ENCODE measurements at regions not wholly inside any gene's neighbourhood (a gene's known extent, or its start where the extent isn't known, plus 50 kb on each side); places are given as distances from the start of the nearest gene placed in this dataset.

DNA sequence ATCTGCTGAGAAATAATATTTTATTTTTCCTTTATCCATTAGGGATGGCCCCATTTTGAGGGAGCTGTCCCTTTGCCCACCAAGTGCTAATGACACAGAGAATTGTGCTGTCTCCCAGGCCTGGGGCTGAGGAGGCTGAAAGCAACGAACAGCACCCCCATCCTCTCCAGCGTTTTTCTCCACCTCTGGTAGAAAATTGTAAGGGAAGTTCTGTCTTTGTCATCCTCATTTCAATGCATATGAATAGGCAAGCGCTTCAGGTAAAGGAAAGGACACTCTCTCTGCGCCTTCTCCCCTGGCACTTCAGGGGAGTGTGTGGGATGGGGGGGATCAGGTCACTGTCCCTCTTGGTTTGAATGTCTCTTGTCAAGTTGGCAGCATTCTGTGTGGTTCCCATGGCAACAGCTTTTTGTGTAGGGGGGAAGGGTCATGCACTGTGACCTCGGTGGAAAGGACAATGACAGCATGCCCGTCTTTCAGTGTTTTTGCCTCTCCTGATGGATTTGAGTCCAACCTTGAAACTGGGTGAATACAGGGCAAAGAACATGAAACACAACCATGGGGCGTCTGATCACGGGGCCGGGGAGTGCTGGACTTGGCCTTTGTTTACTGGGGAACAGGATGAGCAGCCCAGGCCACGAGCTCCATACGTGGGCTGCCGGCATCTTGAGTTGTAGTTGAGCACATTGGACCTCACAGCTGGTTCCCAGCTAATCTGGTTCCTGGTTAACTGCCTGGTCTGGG lies 230.2 kb downstream of the VRK1 start:
- H3K4me3 ChIP-seq (replicated peaks; ENCODE audit: insufficient read depth, low read length): no peak overlapping the region
- peaks cover 13% of the 10 kb centered on the region for H3K27me3 ChIP-seq (ENCODE audit: insufficient read depth, poor library complexity, severe bottlenecking)
- no peak for DNase-seq (ENCODE audit: low read depth in 1 of 2, low spot score in 1 of 2)
- TF ChIP-seq GABPA (IDR thresholded peaks at IDR 0.05; ENCODE audit: low read depth): no peak
- no peak for TF ChIP-seq SPI1 (IDR thresholded peaks at IDR 0.05; ENCODE audit: borderline replicate concordance, low read depth)
- TF ChIP-seq POLR2AphosphoS5 (IDR thresholded peaks at IDR 0.05; ENCODE audit: low read depth): no peak
- TF ChIP-seq, protein P1, sequence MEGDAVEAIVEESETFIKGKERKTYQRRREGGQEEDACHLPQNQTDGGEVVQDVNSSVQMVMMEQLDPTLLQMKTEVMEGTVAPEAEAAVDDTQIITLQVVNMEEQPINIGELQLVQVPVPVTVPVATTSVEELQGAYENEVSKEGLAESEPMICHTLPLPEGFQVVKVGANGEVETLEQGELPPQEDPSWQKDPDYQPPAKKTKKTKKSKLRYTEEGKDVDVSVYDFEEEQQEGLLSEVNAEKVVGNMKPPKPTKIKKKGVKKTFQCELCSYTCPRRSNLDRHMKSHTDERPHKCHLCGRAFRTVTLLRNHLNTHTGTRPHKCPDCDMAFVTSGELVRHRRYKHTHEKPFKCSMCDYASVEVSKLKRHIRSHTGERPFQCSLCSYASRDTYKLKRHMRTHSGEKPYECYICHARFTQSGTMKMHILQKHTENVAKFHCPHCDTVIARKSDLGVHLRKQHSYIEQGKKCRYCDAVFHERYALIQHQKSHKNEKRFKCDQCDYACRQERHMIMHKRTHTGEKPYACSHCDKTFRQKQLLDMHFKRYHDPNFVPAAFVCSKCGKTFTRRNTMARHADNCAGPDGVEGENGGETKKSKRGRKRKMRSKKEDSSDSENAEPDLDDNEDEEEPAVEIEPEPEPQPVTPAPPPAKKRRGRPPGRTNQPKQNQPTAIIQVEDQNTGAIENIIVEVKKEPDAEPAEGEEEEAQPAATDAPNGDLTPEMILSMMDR (IDR thresholded peaks at IDR 0.05; ENCODE audit: insufficient read depth, low read length): no peak
- TF ChIP-seq, protein P2, sequence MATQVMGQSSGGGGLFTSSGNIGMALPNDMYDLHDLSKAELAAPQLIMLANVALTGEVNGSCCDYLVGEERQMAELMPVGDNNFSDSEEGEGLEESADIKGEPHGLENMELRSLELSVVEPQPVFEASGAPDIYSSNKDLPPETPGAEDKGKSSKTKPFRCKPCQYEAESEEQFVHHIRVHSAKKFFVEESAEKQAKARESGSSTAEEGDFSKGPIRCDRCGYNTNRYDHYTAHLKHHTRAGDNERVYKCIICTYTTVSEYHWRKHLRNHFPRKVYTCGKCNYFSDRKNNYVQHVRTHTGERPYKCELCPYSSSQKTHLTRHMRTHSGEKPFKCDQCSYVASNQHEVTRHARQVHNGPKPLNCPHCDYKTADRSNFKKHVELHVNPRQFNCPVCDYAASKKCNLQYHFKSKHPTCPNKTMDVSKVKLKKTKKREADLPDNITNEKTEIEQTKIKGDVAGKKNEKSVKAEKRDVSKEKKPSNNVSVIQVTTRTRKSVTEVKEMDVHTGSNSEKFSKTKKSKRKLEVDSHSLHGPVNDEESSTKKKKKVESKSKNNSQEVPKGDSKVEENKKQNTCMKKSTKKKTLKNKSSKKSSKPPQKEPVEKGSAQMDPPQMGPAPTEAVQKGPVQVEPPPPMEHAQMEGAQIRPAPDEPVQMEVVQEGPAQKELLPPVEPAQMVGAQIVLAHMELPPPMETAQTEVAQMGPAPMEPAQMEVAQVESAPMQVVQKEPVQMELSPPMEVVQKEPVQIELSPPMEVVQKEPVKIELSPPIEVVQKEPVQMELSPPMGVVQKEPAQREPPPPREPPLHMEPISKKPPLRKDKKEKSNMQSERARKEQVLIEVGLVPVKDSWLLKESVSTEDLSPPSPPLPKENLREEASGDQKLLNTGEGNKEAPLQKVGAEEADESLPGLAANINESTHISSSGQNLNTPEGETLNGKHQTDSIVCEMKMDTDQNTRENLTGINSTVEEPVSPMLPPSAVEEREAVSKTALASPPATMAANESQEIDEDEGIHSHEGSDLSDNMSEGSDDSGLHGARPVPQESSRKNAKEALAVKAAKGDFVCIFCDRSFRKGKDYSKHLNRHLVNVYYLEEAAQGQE (IDR thresholded peaks at IDR 0.05; ENCODE audit: insufficient replicate concordance, low read depth): no peak
- H3K27ac ChIP-seq (replicated peaks): no peak overlapping the region

DNA sequence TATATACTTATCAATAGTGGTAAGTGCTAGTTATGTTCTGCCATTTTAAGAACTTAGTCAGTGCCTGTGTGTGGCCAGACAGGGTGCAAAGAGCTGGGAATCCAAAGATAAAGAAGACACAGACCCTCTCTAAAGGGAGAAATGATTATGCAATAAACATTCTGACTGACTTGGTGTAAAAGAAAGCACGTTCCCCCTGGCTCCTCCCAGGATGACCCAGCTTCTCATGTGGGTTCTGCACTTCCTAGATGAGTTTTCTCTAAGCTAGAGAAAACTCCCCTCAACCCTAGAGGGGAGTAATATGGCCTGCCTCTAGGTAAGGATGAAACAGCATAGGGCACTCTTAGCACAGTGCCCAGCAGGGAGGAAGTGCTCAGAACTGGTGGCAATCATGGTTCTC lies 231.2 kb downstream of the VRK1 start:
- DNase-seq (ENCODE audit: low read depth in 1 of 2, low spot score in 1 of 2): peak in 1 of 2 experiments; percentile 5
- peak; percentile 30; the same call in 1 of the 2 replicates for TF ChIP-seq SPI1 (IDR thresholded peaks at IDR 0.05; ENCODE audit: borderline replicate concordance, low read depth)
- TF ChIP-seq, protein P2 (IDR thresholded peaks at IDR 0.05; ENCODE audit: insufficient replicate concordance, low read depth): no peak
- Histone ChIP-seq H3K27me3 (ENCODE audit: insufficient read depth, poor library complexity, severe bottlenecking) (peaks cover 18% of the 10 kb centered on the region), H3K27ac (replicated peaks) (no peak overlapping the region), H3K4me3 (replicated peaks; ENCODE audit: insufficient read depth, low read length) (no peak overlapping the region)

DNA sequence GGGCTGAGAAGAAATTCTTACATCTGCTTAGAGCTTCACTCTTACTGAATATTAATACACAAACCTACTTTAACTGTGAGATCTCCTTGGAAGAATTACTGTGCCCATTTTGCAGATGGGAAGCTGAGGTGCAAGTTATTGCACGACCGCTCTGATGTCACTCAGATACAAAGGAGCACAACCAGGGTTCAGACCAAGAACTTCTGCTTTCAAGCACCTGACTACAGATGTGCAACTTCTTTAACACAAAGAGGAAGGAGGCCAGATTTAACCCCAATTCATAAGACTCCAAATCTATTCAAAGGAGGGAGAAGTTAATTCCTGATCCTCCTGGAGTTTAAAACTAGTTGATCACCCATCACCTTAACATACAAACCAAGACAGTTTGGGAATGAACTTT lies 232.6 kb downstream of the VRK1 start:
- peak in 1 of 2 experiments; percentile 11 for DNase-seq (ENCODE audit: low read depth in 1 of 2, low spot score in 1 of 2)
- no peak overlapping the region for H3K27ac ChIP-seq (replicated peaks)
- H3K4me3 ChIP-seq (replicated peaks; ENCODE audit: insufficient read depth, low read length): no peak overlapping the region
- peaks cover 27% of the 10 kb centered on the region for H3K27me3 ChIP-seq (ENCODE audit: insufficient read depth, poor library complexity, severe bottlenecking)
- TF ChIP-seq POLR2AphosphoS5 (IDR thresholded peaks at IDR 0.05; ENCODE audit: low read depth) (no peak), GABPA (IDR thresholded peaks at IDR 0.05; ENCODE audit: low read depth) (no peak)
- TF ChIP-seq, protein P1 (IDR thresholded peaks at IDR 0.05; ENCODE audit: insufficient read depth, low read length): no peak
- TF ChIP-seq, protein P2 (IDR thresholded peaks at IDR 0.05; ENCODE audit: insufficient replicate concordance, low read depth): no peak
